GM12878 (cell line): ENCODE measurements at regions not wholly inside any gene's neighbourhood (a gene's known extent, or its start where the extent isn't known, plus 50 kb on each side); places are given as distances from the start of the nearest gene placed in this dataset.

Experiments
- ATAC-seq: fragments of 200-7000 bp; cut with Tn5 transposase; 3 replicates; pipeline ENCODE4 v1.9.1; 2020; ENCODE audit warnings: mild to moderate bottlenecking, moderate library complexity
- BruUV-seq: library from RNA; stranded (reverse); fragments of 400-500 nt; replicated peaks from 2 replicates; lab custom pipeline; 2021; lab: Mats Ljungman, UMichigan
- CTCF ChIA-PET: fragments of 300-600 bp; sonication (Branson Sonifier 250); formaldehyde crosslinking; extraction: SDS; loops from one replicate; lab custom pipeline; 2021; ENCODE audit warnings: inconsistent platforms; lab: Yijun Ruan, JAX
- POLR2A ChIA-PET: fragments of 350-600 bp; formaldehyde crosslinking; extraction: SDS; loops from one replicate; lab custom pipeline; 2021; ENCODE audit warnings: inconsistent platforms; lab: Charles Lee
- RAD21 ChIA-PET: fragments of 300-600 bp; sonication (Branson Sonifier 250); formaldehyde crosslinking; loops from one replicate; lab custom pipeline; 2023; ENCODE audit warnings: antibody characterized with exemption; ENCODE audit not compliant: unreplicated experiment; lab: Charles Lee
- SMC1A ChIA-PET: fragments of 300-600 bp; sonication (Branson Sonifier 250); formaldehyde crosslinking; loops from one replicate; lab custom pipeline; 2023; ENCODE audit not compliant: unreplicated experiment, uncharacterized antibody; lab: Charles Lee
- DNase-seq: peaks from one replicate; pipeline ENCODE4 v3.0.0-alpha.2; 2011; ENCODE audit warnings: low read depth, low spot score
- FAIRE-seq: peaks from 3 replicates; lab custom pipeline; 2011; peaks lifted over from hg19 to GRCh38; lab: Jason Lieb, UNC
- H2AFZ ChIP-seq: 2 replicates; pipeline ENCODE4 v1.6.0; 2011; ENCODE audit warnings: low read depth, low read length, control low read depth; ENCODE audit not compliant: control insufficient read depth
- H3K27ac ChIP-seq: 2 replicates; pipeline ENCODE4 v1.5.1; 2011; ENCODE audit warnings: control low read depth; ENCODE audit not compliant: control insufficient read depth, insufficient read depth
- H3K27me3 ChIP-seq, 2 experiments: replicated peaks in 1 of 2; 2 replicates each; pipeline versions ENCODE4 v1.6.0 to v1.6.1; 2011; ENCODE audit warnings: low read length in 1 of 2; ENCODE audit not compliant: control insufficient read depth in 2 of 2, insufficient read depth in 2 of 2
- H3K36me3 ChIP-seq, 2 experiments: 2 replicates each; pipeline ENCODE4 v1.5.1; 2011; ENCODE audit warnings: low read length in 1 of 2; ENCODE audit not compliant: control insufficient read depth in 2 of 2, insufficient read depth in 2 of 2
- H3K4me1 ChIP-seq: 2 replicates; pipeline ENCODE4 v1.6.1; 2011; ENCODE audit warnings: mild to moderate bottlenecking, low read length, moderate library complexity, mixed read lengths; ENCODE audit not compliant: control insufficient read depth, insufficient read depth
- H3K4me2 ChIP-seq: 2 replicates; pipeline ENCODE4 v1.6.0; 2011; ENCODE audit warnings: control low read depth; ENCODE audit not compliant: control insufficient read depth, insufficient read depth
- H3K4me3 ChIP-seq: fragments of 200-600 bp; sonication (generic); 2 replicates; pipeline ENCODE4 v1.5.1; 2016
- H3K79me2 ChIP-seq: 2 replicates; pipeline ENCODE4 v1.6.0; 2011; ENCODE audit warnings: low read length; ENCODE audit not compliant: control insufficient read depth, insufficient read depth
- H3K9ac ChIP-seq: 2 replicates; pipeline ENCODE4 v1.8.0; 2011; ENCODE audit warnings: low read length, control low read depth, mixed read lengths; ENCODE audit not compliant: control insufficient read depth, insufficient read depth
- H3K9me3 ChIP-seq: replicated peaks from 3 replicates; pipeline ENCODE4 v1.5.1; 2011; ENCODE audit warnings: mild to moderate bottlenecking, low read length; ENCODE audit not compliant: control insufficient read depth, insufficient read depth
- H4K20me1 ChIP-seq: 2 replicates; pipeline ENCODE4 v1.6.0; 2011; ENCODE audit not compliant: control insufficient read depth, insufficient read depth
- BACH1 ChIP-seq: fragments of 450-650 bp; IDR thresholded peaks from 2 replicates; pipeline ENCODE4 v1.6.1; 2017; ENCODE audit warnings: mild to moderate bottlenecking, borderline replicate concordance
- CHD1 ChIP-seq: IDR thresholded peaks from 2 replicates; pipeline ENCODE4 v1.6.1; 2012; ENCODE audit warnings: low read depth, low read length, improper control_type of control experiment
- IKZF2 ChIP-seq, 2 experiments: fragments of 450-650 bp; IDR thresholded peaks; 2 replicates each; pipeline ENCODE4 v1.6.1; 2017; ENCODE audit warnings: mild to moderate bottlenecking in 2 of 2, moderate library complexity in 2 of 2
- POLR2AphosphoS2 ChIP-seq: IDR thresholded peaks from 2 replicates; pipeline ENCODE4 v1.6.1; 2011; ENCODE audit warnings: low read depth, mild to moderate bottlenecking, low read length, improper control_type of control experiment, moderate library complexity
- RAD51 ChIP-seq: fragments of 450-650 bp; IDR thresholded peaks from 2 replicates; pipeline ENCODE4 v1.6.1; 2016; ENCODE audit warnings: moderate library complexity, mild to moderate bottlenecking, inconsistent platforms
- RELA ChIP-seq: fragments of 450-650 bp; IDR thresholded peaks from 2 replicates; pipeline ENCODE4 v1.8.0; 2014; ENCODE audit warnings: borderline replicate concordance; ENCODE audit not compliant: partially characterized antibody
- RFX5 ChIP-seq: IDR thresholded peaks from 2 replicates; pipeline ENCODE4 v1.6.1; 2011; ENCODE audit warnings: low read depth, low read length, improper control_type of control experiment
- SIN3A ChIP-seq: IDR thresholded peaks from 2 replicates; pipeline ENCODE4 v1.6.1; 2012; ENCODE audit warnings: low read depth, low read length, improper control_type of control experiment
- SMARCA5 ChIP-seq: fragments of 450-650 bp; IDR thresholded peaks from 2 replicates; pipeline ENCODE4 v1.6.1; 2017; ENCODE audit warnings: mild to moderate bottlenecking
- TARDBP ChIP-seq: IDR thresholded peaks from 2 replicates; pipeline ENCODE4 v1.6.1; 2016; ENCODE audit warnings: borderline replicate concordance
- TCF3 ChIP-seq: IDR thresholded peaks from 2 replicates; pipeline ENCODE4 v1.6.1; 2012; ENCODE audit warnings: low read depth, mild to moderate bottlenecking, low read length, borderline replicate concordance; ENCODE audit not compliant: insufficient read depth
- ZBED1 ChIP-seq: IDR thresholded peaks from 2 replicates; pipeline ENCODE4 v1.6.1; 2016; ENCODE audit warnings: borderline replicate concordance
- ZNF274 ChIP-seq: IDR thresholded peaks from one replicate; pipeline ENCODE4 v1.8.0; 2011; ENCODE audit not compliant: insufficient read length, insufficient read depth
- WGBS: methylation state at CpG from one replicate; pipeline ENCODE4 v1.1.6; 2016; ENCODE audit warnings: low lambda C conversion rate; ENCODE audit not compliant: insufficient replicate concordance, insufficient coverage; ENCODE audit errors: missing lambda C conversion rate; 5-methylcytosine and 5-hydroxymethylcytosine counted together
- in situ Hi-C: fragments of 300-500 bp; cut with MboI; formaldehyde crosslinking; loops from 9 replicates; pipeline ENCODE4 v1.14.3; 2018; ENCODE audit warnings: mixed read lengths
- intact Hi-C: fragments of 100-400 bp; cut with micrococcal nuclease; formaldehyde crosslinking; loops from one replicate; pipeline ENCODE4 v1.14.2; 2022; ENCODE audit not compliant: unreplicated experiment
- TF ChIP-seq, protein P1 (sequence below): IDR thresholded peaks from 2 replicates; pipeline ENCODE4 v1.6.1; 2012; ENCODE audit warnings: low read depth, low read length, improper control_type of control experiment
- TF ChIP-seq, protein P2 (sequence below): IDR thresholded peaks from 2 replicates; pipeline ENCODE4 v1.6.1; 2012; ENCODE audit warnings: low read length, inconsistent platforms

DNA sequence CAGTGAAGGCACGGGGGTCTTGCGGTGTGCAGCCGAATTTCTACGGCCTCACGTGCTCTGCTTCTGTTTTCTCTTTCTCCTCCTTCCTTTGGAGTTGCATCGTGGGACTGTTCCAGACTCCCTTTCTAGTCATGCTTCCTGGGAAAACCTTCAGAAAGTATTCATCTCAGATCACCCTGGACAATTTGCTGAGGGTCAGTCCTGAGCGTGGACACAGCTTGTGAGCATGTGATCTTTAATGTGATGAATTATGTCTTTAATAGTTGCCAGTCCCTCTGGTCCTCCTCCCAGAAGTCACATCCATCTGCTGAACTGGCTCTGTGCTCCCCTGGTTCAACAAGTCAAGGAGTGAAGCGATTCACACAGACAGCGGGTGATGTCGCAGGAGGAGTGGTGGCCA lies 145.0 kb upstream of the PDE10A start:
- Histone ChIP-seq H3K27ac (no peak overlapping the region), H4K20me1 (no peaks in the 10 kb centered on the region), H3K79me2 (no peaks in the 10 kb centered on the region), H3K9ac (no peak overlapping the region), H3K4me3 (no peak overlapping the region), H3K9me3 (no peaks in the 10 kb centered on the region), H3K36me3 (no peaks in the 10 kb centered on the region), H3K4me2 (no peak overlapping the region)
- BruUV-seq: no TSS peak
- WGBS: 47% methylated on average over 10 of the region's 10 CpGs
- ChIA-PET SMC1A (no interaction called here), RAD21 (no interaction called here), POLR2A (no interaction called here)
- DNase-seq: no peak
- TF ChIP-seq ZNF274 (no peak), TARDBP (no peak), CHD1 (no peak), RAD51 (no peak), SMARCA5 (no peak), RFX5 (no peak), POLR2AphosphoS2 (no peak), BACH1 (no peak), TCF3 (no peak), RELA (no peak), ZBED1 (no peak), IKZF2 (IDR thresholded peaks at IDR 0.05) (no peak), SIN3A (no peak)
- TF ChIP-seq, protein P1, sequence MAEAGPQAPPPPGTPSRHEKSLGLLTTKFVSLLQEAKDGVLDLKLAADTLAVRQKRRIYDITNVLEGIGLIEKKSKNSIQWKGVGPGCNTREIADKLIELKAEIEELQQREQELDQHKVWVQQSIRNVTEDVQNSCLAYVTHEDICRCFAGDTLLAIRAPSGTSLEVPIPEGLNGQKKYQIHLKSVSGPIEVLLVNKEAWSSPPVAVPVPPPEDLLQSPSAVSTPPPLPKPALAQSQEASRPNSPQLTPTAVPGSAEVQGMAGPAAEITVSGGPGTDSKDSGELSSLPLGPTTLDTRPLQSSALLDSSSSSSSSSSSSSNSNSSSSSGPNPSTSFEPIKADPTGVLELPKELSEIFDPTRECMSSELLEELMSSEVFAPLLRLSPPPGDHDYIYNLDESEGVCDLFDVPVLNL: no peak
- TF ChIP-seq, protein P2, sequence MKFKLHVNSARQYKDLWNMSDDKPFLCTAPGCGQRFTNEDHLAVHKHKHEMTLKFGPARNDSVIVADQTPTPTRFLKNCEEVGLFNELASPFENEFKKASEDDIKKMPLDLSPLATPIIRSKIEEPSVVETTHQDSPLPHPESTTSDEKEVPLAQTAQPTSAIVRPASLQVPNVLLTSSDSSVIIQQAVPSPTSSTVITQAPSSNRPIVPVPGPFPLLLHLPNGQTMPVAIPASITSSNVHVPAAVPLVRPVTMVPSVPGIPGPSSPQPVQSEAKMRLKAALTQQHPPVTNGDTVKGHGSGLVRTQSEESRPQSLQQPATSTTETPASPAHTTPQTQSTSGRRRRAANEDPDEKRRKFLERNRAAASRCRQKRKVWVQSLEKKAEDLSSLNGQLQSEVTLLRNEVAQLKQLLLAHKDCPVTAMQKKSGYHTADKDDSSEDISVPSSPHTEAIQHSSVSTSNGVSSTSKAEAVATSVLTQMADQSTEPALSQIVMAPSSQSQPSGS: no peak
- TF ChIP-seq, all 136 proteins: peak for 0
- in situ Hi-C loops: no loop called here
- ATAC-seq: no peak
- H2AFZ ChIP-seq: no peak overlapping the region
- no peaks in the 10 kb centered on the region for H3K4me1 ChIP-seq
- no peak for FAIRE-seq
- intact Hi-C loops: no loop called here
- H3K27me3 ChIP-seq: no peaks in the 10 kb centered on the region; a peak in 1 of 4 replicates
- CTCF ChIA-PET: no interaction called here
